ENCODE measurements at regions not wholly inside any gene's neighbourhood (a gene's known extent, or its start where the extent isn't known, plus 50 kb on each side); places are given as distances from the start of the nearest gene placed in this dataset.

GRCh38 chr5:124162767-124163532, 583.5 kb downstream of the ZNF608 start:
- DNase-seq (ENCODE audit: low spot score): peak; percentile 17

GRCh38 chr5:124161266-124161665, 585.2 kb downstream of the ZNF608 start:
- DNase-seq (ENCODE audit: low spot score): no peak

DNA sequence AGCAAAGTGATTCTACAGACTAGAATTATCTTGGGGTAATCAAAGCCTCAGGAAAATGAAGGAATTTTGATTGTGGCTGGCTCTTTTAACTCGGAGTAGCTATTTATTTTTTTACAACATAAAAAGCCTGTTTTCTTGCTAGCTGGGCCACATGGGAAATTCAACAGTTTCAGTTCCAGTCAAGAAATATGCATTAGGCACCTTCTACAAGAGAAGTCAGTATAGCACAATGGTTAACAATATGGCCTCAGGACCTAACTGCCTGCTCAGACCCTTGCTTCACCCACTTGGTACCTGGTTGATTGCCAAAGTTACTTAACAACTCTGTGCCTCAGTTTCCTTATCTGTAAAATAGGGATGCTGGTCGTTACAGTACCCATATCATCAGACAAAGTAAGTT, 586.2 kb downstream of the ZNF608 start:
- DNase-seq (ENCODE audit: low spot score): no peak

DNA sequence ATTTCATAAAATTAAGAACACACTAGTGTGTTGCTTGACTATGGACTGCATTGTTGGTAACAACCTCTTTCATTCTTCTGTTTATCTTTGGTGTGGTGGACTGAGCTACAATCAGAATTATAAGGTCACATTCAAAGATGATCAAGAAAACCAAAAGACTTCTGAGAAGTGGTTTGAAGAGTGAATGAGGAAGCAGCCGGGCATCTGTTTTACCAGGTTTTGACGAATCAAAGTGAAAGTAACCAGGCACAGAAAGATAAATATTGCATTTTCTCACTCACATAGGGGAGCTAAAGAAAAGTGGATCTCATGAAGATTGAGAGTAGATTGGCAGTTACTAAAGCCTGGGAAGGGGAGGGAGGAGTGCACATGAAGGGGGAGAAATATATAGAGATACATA, 589.1 kb downstream of the ZNF608 start:
- DNase-seq (ENCODE audit: low spot score): no peak

DNA sequence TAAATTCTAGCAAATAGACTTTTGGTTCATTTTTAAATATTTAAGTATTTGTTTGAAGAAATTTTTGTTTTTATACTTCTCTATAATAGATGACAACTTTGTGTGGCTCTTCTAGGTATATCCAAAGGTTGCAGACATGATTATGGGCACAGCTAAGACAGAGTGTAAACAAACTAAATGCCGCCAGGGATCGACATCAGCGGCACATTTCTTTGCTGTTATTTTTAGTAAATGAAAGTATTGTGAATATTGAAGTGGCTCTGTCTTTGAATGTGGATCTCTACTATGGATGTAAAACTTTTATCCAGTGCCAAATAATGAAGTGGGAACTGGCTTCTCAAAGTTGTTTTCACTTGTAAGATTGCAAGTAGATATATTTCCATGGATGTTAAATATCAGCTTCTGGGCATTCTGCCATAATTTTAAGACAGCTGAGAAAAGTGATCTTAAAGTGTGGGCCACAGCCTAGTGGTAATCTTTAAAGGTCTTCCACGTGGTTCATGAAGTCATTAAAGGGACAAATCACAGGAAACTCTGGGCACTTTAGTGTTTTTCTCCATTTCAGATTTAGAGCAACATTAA, 589.9 kb downstream of the ZNF608 start:
- no peak for DNase-seq (ENCODE audit: low spot score)

DNA sequence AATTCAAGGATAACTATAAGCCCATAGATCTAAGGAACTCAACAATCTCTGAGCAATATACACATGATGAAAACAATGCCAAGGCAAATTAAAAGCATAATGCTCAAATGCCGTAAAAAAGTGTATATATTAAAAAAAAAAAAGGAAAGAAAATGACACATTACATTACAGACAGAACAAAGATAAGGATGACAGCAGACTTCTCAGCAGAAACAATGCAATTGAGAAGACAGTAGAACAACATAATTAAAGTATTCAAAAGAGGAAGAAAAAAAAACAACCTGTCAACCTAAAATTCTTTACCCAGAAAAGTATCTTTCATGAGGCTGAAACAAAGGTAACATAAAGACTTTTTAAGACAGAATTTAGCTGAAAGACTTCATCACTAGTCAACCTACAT, 591.7 kb downstream of the ZNF608 start:
- no peak for DNase-seq (ENCODE audit: low spot score)

- DNase-seq (ENCODE audit: low spot score): no peak
These were observed 592.9 kb downstream of the ZNF608 start for GRCh38 chr5:124153588-124153987.

GRCh38 chr5:124148574-124148973, 597.9 kb downstream of the ZNF608 start:
- DNase-seq (ENCODE audit: low spot score): no peak

DNA sequence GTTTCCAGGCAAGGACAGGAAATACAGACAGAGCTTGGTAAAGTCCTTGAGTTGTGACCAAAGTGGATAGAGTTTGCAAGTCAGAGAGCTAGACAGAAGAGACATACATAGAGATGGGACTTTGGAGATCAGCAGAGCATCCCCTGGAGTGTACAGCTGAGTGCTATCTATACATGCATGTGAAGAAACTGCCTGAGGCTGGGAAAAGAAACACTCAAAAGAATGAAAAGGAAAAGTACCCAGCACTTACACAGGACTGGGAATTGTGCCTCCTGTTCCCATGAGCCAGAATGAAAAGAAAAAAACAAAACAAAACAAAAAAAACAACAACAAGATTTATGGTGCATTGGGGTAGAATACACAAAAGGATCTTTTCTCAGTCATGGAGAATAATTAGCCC, 606.4 kb downstream of the ZNF608 start:
- no peak for DNase-seq (ENCODE audit: low spot score)

- no peak for DNase-seq (ENCODE audit: low spot score)
These were observed 607.0 kb downstream of the ZNF608 start for GRCh38 chr5:124139477-124139876.

- no peak for DNase-seq (ENCODE audit: low spot score)
These were observed 609.8 kb downstream of the ZNF608 start for GRCh38 chr5:124136609-124137008.

GRCh38 chr5:124134941-124135340, 611.5 kb downstream of the ZNF608 start:
- no peak for DNase-seq (ENCODE audit: low spot score)

DNA sequence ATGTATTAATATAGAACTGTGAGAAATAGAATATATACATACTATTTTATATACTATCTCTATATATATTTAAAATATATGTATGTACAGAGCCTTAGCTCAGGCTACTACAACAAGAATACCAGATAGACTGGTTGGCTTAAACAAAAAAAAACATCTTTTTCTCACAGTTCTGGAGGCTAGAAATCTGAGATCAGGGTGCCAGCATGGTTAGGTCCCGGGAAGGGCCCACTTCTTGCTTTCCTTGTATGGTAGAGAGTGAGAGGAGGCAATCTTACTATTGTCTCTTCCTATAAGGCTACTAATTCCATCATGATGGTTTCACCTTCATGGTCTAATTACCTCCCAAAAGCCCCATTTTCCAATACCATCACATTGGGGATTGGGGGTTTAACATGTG, 613.0 kb downstream of the ZNF608 start:
- no peak for DNase-seq (ENCODE audit: low spot score)

DNA sequence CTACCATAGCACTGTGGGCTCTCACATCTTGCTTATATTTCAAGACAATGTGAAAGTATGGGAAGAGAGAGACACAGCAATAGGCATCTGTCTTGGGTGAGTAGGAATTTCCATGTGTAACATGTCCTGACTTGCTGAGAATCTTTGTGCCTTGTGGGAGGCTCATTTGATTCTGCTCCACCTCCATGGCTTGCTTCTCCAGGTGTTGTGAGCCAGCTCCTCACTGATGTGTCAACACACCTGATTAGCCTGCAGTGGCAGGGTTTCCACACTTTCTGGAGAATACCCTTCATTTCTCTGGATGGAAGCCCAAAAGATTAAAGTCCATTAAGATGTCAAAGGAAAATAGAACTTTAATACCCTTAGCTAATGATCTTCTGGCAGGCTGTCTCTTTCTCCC, 613.6 kb downstream of the ZNF608 start:
- DNase-seq (ENCODE audit: low spot score): no peak

- DNase-seq (ENCODE audit: low spot score): no peak
These were observed 615.0 kb downstream of the ZNF608 start for GRCh38 chr5:124131466-124131865.

GRCh38 chr5:124130816-124131215, 615.6 kb downstream of the ZNF608 start:
- no peak for DNase-seq (ENCODE audit: low spot score)

GRCh38 chr5:124128867-124129266, 616.9 kb downstream of the CSNK1G3 start:
- no peak for DNase-seq (ENCODE audit: low spot score)

- DNase-seq (ENCODE audit: low spot score): no peak
These were observed 614.7 kb downstream of the CSNK1G3 start for GRCh38 chr5:124126504-124127217.

DNA sequence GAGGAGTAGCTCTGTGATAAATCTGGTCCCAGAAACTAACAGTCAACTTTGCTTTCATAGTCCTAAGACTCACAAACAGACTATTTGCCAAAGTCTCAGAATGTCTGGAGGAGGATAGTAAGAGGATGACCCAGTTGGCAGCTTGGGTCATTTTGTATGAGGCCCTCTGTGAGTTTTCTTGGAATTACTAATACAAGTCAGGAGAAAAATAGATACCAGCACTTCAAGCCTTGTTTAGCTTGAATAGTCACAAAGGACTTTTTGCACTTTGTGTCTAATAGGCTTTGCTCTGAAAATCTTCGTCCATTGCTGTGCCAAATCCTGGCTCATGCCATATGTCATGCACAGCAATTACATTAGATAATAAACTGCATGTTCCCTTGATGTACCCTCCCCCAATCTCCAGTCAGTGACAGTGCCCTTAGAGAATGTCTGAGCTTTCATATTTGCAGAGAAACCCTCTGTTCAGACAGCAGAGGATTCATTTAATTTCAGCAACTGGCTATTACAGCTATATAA, 612.8 kb downstream of the CSNK1G3 start:
- DNase-seq (ENCODE audit: low spot score): no peak

- DNase-seq (ENCODE audit: low spot score): no peak
These were observed 609.2 kb downstream of the CSNK1G3 start for GRCh38 chr5:124121198-124121597.

GRCh38 chr5:124114911-124115310, 602.9 kb downstream of the CSNK1G3 start:
- DNase-seq (ENCODE audit: low spot score): no peak

DNA sequence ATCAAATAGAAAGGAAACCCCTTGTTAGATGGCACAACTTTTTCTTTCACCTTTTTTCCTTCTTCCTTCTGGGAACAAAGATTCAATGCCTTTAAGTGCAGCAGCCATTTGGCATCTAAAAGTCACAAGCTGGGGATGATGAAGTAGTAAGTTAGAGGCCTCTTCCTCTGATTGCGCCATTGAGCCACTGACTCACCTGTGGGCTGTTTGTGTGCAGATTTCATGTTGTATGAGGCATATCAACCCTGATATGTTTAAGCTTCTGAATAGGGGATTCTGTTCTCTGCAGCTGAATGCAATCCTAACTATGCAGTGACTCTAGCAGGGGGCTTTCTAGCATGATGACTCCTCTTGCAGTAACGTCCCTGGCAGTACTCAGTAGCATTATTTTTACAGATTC, 599.9 kb downstream of the CSNK1G3 start:
- DNase-seq (ENCODE audit: low spot score): no peak

DNA sequence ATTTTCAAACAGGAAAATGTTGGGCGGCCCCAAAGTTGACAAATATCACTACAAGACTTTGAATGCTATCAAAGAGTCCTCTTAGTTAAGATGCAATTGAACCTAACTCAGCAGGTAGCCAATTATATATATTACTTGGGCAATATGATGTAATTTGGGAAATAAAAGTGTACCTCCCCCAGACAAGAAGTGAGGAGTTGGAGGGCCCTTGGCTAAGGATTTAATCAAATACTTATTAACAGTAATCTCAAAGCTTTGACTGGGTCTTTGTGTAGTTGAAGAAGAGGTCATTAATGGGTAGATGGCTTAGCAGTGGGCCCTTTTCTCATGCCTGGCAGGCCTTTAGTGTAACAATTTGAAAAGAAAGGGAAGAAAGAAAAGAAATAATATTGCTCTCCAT, 599.0 kb downstream of the CSNK1G3 start:
- no peak for DNase-seq (ENCODE audit: low spot score)

All from COLO829 (cell line).